T-helper 2 cell treated with Interferon-gamma antibody and Interleukin-4, amounts not matched to agents 100 ng/mL and 5 ng/mL, for 36 hours (primary cell): ENCODE measurements at regions not wholly inside any gene's neighbourhood (a gene's known extent, or its start where the extent isn't known, plus 50 kb on each side); places are given as distances from the start of the nearest gene placed in this dataset.
"Not testable (repeated sequence)": the region's sequence is repeated elsewhere in the genome, so short reads cannot be mapped to it uniquely, and the experiment has no call there.

ENCODE experiments used
- intact Hi-C: fragments of 100-400 bp; cut with micrococcal nuclease; formaldehyde crosslinking; loops from one replicate; pipeline ENCODE4 v1.15.1; 2023

DNA sequence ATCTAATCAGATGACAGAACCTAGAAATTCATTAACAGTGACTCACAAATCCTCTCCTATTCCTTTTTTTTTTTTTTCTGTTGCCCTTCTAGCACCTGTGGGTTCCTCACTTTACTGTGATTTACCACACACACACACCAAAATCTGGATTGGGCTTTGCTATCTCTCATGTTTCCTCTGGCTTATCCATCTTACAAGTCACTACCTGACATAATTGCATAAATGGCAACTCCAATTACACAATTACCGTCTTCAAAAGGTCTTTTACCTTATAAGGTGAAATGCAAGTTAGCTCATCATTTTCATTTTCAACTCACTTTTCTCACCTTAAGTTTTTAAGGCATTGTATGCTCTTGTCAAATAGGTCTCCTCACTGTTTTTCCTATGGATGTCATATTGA lies 426.3 kb upstream of the MEF2C start:
- intact Hi-C loops, result no loop called here

DNA sequence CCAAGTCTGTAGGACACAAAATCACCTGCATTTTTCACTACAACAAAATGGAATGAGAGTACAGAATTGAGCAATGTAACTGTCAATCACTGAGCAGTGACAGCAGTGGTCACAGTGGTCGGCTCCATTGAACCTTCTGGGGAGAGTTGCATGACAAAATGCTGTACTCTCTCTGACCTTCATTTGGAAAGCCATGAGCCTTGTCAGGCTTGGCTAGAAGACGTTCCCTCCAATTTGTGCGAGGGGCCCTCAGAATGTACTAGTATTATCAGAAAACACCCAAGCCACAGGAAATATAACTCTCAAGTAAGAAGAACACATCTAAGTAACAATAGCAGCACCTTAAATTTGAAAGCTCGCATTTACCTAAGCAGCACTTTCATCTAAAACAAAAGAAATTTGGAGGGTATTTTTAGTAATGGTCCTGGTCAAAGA lies 425.6 kb upstream of the MEF2C start:
- intact Hi-C loops, result no loop called here

DNA sequence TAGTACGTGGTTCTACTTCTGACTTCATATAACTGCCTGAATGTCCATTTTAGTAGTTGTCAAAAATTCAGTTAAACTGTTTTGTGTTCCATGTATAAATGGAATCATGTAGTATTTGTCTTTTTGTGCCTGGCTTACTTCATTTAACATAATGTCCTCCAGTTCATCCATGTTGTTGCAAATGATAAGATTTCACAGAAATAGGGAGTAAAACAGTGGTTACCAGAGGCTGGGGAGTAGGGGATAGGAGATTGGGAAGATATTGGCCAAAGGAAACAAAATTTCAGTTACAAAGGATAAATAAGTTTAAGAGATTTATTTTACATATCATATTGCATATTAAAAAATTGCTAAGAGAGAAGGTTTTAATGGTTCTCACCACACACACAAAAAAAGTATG lies 425.0 kb upstream of the MEF2C start:
- intact Hi-C loops, result no loop called here

DNA sequence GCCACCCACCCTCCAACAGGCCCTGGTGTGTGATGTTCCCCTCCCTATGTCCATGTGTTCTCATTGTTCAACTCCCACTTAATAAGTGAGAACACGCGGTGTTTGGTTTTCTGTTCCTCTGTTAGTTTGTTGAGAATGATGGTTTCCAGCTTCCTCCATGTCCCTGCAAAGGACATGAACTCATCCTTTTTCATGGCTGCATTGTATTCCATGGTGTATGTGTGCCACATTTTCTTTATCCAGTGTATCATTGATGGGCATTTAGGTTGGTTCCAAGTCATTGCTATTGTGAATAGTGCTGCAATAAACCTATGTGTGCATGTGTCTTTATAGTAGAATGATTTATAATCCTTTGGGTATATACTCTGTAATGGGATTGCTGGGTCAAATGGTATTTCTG lies 424.2 kb upstream of the MEF2C start:
- intact Hi-C loops, result not testable (repeated sequence)

DNA sequence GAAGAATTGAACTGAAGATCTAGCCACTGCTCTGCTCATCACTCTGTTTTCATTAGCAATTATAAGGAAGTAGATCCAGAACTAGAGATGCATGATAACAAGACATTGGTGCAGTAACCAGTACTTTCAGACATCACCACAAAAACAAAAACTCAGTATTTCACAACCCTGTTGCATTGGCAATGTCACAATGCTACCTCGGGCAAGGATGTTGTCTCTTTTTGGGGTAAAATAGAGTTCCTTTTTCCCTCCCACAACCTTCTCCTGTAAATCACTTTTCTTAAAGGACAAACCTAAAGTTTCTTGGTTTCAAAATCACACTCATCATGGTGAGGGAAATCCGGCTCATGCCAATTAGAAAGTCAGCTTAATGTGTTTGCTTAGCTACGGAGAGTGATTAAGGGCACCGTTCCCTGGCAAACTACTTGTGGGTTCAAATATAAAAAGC lies 420.1 kb upstream of the MEF2C start:
- intact Hi-C loops, result no loop called here

DNA sequence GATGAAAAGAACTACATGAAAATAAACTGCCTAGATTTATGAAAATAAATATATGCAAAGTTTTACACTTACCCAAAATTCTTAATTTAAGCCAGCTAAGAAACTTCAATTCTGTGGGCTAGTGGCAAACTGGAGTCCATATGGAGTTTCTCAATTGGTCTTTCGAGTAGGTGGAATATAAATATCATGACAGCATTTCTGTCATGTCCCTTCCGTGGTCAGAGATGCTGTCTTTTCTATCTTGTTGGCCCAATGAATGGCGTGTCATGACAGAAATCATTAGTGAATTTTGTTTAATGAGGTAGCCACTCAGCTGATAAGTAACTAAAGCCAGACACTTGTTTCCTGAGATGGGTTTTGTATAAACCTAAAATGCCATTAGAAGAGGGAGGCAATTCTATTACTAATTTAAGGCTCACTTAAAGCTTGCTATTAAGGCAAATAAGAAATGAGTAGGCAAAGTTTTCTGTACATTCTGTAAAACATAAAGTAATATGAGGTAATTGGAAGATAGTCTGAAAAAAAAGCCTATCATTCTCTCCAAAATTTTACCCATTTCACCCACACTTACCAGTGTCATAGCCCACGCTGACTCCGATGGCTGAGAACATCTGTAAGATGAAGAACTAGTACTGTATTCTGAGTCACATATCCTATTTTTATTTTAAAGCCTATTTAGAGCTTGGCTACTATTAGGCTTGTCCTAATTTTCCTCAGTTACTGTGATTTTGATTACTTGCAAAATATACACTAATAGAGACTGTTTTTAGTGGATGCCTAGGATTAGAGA lies 419.3 kb upstream of the MEF2C start:
- intact Hi-C loops, result no loop called here

DNA sequence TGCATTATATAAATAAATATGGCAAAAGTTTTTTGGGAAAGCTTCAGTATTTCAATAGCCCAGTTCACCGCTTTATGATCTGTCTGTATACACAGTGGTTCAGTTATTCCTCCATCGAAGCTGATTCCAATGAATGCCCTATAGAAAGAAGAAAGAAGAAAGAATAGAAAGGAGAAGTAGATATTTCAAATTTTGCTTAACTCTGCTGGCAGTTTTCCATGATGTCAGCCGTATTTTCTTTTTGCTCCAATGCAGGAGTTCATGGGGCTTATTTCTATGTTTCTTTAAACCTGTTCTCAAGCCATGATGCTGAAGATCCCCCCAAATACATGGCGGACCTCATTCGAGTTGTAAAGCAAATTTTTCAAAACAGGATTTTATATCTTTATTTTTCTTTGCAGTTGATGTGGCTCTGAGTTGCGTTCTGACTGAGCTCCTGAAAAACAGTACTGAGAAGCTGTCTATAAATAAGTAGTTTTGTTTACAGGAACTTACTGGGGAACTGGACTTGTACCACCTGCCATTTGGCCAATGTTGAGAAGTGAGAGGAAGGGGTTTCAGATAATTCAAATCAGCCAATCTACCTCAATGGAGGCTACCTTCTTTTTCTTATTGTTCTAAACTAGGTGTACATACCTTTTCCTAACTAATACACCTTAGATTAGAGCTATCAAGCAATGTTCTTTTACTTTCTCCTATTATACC lies 418.5 kb upstream of the MEF2C start:
- intact Hi-C loops, result no loop called here

DNA sequence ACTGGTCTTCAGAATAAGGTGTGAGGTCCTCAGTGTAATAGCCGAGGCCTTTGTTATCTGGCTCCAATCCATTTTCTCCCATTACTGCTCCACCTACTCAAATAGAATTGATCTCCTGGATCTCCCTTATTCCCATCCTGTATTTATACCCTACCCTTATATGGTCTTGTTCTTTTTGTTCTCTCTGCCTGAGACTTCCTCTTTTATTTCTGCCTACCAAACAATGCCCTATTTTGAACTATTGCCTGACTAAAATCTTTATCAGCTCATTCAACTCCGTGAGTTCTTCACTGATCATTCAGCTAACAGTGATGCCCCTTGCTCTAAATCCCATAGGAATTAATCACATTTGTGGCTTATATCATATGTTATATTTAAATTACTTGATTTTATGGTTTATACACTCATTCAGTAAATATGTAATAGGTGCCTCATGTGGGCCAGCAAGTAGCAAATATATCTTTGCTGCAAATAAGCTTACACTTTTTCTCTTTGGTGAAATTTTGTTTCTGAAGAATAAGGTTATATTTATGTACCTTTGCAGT lies 417.5 kb upstream of the MEF2C start:
- intact Hi-C loops, result no loop called here

DNA sequence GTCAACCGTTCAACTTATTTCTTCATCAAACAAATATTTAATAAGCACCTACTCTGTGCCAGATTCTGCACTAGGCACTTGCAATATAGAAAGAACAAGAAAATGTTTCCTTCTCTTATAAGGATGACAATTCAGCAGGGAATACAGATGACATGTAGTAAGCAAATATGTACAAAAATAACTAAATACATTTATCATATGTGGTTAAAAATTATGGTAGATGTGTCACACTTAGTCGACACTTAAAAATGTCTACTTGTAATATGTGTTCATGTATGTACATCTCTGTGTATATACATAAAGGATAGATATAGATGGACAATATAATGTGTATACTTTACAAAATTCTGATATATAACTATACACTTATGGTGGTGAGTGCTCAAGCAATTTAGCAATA lies 417.0 kb upstream of the MEF2C start:
- intact Hi-C loops, result no loop called here

DNA sequence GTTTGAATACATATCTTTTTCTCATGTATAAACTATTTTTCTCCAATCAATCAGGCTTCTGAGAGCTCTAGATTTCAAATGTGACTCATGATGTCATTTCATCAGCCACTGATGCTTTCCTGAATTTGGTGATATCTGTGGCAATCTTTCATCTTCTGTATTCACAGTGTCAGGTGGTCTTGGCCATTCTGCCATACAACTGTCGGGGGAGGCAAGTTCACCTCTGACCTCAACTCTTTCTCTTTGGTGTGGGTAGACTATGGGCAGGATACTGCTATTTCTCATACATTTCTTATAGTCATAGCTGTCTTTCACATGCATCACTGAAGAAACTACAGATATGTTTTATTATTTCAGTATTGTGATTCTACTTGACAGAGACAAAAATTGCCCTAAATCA lies 414.1 kb upstream of the MEF2C start:
- intact Hi-C loops, result no loop called here

DNA sequence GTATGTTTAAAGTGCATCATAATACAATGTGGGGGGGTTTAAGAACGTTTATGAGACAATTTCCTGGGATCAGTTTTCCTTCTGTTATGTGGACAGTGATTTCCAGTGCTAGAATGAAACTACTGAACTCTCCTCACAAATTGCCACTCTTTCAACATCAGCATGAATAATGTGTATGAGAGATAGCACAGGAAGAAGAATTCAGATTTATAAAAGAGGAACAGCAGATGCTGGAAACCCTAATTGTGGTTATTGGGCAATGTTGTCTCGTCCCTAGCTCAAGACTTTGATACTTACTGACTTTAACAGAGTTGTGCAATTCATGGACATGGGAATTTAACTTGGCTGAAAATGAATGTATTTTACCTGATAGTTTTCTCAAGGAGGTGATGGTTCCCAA lies 410.8 kb upstream of the MEF2C start:
- intact Hi-C loops, result no loop called here

DNA sequence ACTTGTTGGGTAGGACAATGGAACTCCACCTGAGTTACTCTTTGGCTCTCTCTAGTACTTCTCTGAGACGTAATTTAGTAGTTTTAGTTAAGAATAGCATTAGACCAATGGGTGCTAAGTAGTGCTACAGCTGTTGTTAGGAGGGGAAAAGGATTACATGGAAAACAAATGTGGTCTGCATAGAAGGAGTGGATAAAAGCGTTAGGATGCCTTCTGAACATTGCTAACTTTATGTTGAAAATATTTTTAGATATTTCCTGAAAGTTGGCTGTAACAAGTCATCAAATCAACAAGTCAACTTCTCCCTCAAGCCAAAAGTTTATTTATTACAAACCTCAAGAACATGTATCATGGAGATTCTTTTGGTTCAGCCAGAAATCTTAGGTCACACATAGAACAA lies 409.5 kb upstream of the MEF2C start:
- intact Hi-C loops, result no loop called here

DNA sequence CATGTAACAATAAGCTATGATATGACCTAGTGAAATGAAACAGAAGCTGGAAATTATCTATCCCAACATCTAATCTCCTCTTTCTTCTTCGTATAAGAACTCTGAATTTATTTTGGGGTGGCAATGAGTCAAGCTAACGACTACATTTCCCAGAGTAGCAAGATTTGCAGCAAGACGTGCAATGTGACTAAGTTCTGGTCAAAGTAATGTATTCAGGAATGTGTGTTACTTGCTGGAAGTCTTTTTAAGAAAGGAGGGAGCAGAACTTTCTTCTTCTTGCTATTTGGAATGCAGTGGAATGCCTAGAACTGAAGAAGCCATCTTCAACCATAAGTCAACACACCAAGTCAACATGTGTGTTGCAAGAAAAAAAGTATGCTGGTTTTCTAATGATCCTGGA lies 406.6 kb upstream of the MEF2C start:
- intact Hi-C loops, result no loop called here

DNA sequence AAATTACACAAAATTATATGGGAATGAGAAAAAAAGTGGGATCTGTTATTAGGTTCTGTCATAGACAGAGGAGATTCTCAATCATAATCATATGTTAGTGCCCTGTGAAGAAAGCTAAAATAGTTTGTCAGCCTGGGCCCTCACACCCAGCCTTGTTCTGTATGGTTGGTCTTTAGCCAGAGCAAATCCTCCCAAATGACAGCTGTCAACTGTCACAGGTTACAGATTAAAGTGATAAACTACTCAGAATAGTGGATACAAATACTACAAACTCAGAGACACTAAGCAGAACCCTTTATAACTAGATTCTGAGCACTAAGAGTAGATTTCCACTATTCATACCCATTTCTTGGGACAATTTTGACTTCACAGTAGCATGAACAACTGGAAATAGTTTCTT lies 405.0 kb upstream of the MEF2C start:
- intact Hi-C loops, result no loop called here

DNA sequence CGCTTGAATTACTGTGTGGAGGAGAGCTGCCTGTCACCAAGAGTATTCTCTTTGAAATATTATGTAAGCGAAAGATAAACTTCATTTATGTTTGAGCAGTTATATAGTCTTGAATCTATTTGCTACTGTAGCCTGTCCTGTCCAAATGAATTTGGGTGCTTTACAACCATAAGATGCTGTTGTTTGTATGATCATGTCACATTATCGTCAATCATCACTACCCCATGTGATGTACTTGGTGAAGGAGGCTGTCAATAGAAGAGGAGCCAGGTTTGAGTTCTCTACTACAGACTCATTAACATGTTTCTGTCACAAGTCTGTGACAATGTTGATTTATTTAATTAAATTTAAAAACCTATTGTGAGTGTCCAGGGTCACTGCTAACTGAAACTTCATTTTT lies 403.3 kb upstream of the MEF2C start:
- intact Hi-C loops, result no loop called here

DNA sequence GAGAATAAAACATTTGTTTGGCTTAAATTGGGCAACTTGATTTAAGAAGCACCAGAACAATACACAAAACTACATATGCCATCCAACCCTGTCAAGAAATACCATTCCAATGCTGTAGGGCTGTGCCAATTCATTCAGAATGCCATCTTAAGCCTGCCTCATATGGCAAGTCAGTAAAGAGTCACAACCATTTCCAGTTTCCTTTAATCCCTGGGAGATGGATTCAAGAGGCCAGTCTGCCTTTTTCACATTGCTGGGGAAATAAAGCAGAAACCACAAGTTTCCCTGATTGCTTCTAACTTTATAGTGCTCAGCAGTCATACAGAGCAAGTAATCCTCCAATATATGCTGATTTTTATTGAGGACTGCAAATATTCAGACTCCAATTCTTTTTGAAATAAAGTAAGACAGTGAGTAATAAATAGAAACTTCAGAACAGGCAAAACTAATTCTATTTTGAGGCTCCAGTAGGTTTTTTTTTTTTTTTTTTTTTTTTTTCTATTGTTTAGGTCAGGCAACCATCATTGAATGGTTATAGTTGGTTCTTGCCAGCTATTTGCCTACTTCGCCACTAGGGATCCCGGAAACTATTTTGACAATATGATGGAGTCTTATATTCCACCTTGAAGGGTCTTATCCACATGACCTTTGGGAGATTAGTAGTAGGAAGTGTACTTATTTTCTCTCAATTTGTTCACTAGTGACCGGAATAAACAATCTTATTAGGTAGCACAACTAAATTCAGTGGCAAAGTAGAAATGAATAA lies 400.9 kb upstream of the MEF2C start:
- intact Hi-C loops, result no loop called here

DNA sequence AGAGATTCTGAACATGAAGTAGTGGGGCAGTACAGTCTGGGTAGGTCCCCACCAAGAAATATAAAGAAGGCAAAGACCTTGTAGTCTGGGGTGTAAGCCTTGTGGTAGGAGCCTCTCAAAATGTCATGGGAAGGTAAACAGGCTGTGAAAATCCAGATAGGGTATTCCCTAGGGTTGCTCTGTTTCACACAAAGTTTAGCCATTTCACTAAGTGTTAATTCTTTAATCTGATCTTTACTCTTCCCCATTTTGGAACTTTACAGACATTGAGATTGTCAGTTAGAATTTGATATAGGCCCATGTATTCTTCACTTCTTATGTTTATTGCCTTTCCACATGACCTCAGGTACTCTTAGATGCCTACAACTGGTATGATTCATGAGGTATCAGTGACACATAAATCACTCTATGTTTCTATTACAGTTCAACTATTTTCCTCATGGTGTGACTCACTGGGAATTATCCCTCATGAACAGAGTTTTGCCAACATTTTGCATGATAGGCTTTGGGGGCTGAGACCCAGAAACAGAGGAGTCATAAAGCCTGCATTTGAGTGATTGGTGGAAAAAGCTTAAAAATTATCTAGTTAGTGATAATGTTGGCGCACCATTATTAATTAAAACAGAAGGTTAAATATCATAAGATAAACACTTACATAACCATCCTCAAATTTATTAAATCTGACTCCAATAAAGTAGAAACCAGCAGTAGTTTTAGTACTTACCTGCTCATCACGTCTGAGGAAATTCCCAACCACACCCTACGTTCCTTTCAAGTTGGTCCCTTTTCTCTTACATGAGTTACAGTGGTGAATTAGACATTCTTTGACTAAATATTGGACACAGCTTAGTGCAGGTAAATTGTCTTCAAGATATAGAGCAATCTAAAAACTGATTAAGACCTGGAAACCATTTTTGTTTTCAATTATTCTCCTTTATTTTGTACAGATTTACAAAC lies 399.8 kb upstream of the MEF2C start:
- intact Hi-C loops, result no loop called here

DNA sequence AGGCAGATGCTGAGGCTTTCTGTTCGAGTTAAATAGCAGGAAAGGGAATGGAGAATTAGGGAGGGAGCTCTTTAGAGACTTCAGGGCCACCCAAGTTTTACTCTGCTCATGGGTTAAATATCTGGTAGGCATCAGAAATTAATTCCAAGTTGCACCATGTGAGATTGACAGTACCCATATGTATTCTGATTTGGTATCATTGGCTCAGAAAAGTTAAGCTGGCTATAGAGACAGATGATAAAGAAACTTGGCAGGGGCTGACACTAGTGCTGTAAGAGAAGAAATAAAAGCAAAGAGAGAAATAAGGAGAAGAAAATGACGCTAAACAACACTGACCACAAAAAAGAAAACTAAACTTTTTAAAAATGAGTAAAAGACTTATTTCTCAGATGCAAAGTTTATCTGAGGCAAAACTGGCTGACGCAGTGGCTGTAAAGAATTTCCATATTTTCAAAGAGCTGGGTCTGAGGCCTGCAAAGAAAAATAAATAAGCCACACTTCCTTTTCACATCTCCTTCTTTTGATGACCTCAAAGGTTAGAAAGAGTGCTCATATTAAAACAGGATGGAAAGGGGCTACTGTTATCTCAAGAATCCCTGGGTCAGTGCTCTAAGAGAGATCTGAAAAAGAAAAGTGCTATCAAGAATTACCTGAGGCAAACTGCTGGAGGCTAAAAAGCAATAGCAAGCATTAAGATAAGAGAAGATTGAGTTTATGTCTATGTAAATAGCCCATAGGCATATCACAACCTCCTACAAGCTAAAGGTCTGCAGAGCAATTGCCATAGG lies 399.0 kb upstream of the MEF2C start:
- intact Hi-C loops, result no loop called here

DNA sequence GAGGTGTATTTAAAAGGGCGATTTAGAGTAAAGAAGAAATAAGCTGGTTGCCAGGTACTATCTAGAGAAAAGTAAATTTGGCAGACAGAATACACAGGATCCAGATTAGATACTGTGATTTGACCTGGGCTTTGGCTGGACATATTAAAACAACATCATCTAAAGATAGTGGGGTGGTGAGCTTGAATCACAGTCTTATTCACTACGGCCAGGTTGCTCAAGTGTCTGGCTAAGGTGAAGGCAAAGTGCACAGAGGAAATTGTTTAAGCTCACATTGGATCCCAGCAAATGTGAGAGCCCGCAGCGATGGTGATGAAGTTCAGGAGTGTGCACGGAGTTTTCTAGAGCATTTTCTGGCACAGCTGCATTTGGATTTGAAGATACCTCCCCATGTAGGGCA lies 398.2 kb upstream of the MEF2C start:
- intact Hi-C loops, result no loop called here
